Esophagus muscularis mucosa (tissue), 3 donors: ENCODE measurements at regions not wholly inside any gene's neighbourhood (a gene's known extent, or its start where the extent isn't known, plus 50 kb on each side); places are given as distances from the start of the nearest gene placed in this dataset.

Experiments used
- CTCF ChIP-seq, 3 experiments: fragments of 200-600 bp in 2 of 3; fragments of 450-650 bp in 1 of 3; sonication (generic) in 2 of 3; IDR thresholded peaks; one replicate each; pipeline ENCODE4 v1.5.1; 2017 to 2019; ENCODE audit warnings: antibody characterized with exemption in 3 of 3, mild to moderate bottlenecking in 2 of 3, moderate library complexity in 1 of 3
- POLR2A ChIP-seq: fragments of 450-650 bp; IDR thresholded peaks from one replicate; pipeline ENCODE4 v1.6.1; 2017; ENCODE audit warnings: antibody characterized with exemption, moderate library complexity, mild to moderate bottlenecking, low read depth
- POLR2AphosphoS5 ChIP-seq, 2 donors: sonication (generic); formaldehyde crosslinking; IDR thresholded peaks; one replicate each; pipeline ENCODE4 v1.6.1; 2017; ENCODE audit warnings: antibody characterized with exemption in 2 of 2

- TF ChIP-seq CTCF (IDR thresholded peaks at IDR 0.05) (no peak), POLR2A (no peak), POLR2AphosphoS5 (IDR thresholded peaks at IDR 0.05) (no peak)
Observed at GRCh38 chr6:166851911-166852310, 104.4 kb downstream of the RNASET2 start.
